ENCODE measurements at regions not wholly inside any gene's neighbourhood (a gene's known extent, or its start where the extent isn't known, plus 50 kb on each side); places are given as distances from the start of the nearest gene placed in this dataset.

- Histone ChIP-seq H3K36me3 (ENCODE audit: control insufficient read depth, insufficient read depth, low read length) (no peaks in the 10 kb centered on the region), H3K27me3 (ENCODE audit: control insufficient read depth, insufficient read depth, low read length) (no peaks in the 10 kb centered on the region), H3K4me3 (ENCODE audit: low read depth, low read length) (no peak overlapping the region), H3K27ac (ENCODE audit: insufficient read depth, low read length, poor library complexity, severe bottlenecking) (no peak overlapping the region), H3K4me1 (ENCODE audit: control insufficient read depth, insufficient read depth, low read length, poor library complexity, severe bottlenecking) (no peaks in the 10 kb centered on the region), H3K9me3 (ENCODE audit: control insufficient read depth in 2 of 2, low read length in 2 of 2) (no peaks in the 10 kb centered on the region)
- Mint-ChIP-seq H3K4me1 (no peaks in the 10 kb centered on the region), H3K27ac (no peak overlapping the region), H3K9me3 (peaks cover 0 to 10% (median 2%) of the 10 kb centered on the region in 7 donors), H3K36me3 (no peaks in the 10 kb centered on the region), H3K4me3 (no peak overlapping the region), H3K27me3 (no peaks in the 10 kb centered on the region)
- no peak for ATAC-seq (ENCODE audit: low read depth in 2 of 2)
- DNase-seq = no peak
Measured at GRCh38 chr5:93165559-93165958, 415.5 kb downstream of the NR2F1-AS1 start.

GRCh38 chr5:93164690-93165089, 416.3 kb downstream of the NR2F1-AS1 start:
- no peaks in the 10 kb centered on the region for H3K4me1 Mint-ChIP-seq
- H3K9me3 Mint-ChIP-seq = peaks cover 0 to 10% (median 2%) of the 10 kb centered on the region in 7 donors
- Histone ChIP-seq H3K27ac (ENCODE audit: insufficient read depth, low read length, poor library complexity, severe bottlenecking) (no peak overlapping the region), H3K9me3 (ENCODE audit: control insufficient read depth in 2 of 2, low read length in 2 of 2) (no peaks in the 10 kb centered on the region), H3K36me3 (ENCODE audit: control insufficient read depth, insufficient read depth, low read length) (no peaks in the 10 kb centered on the region), H3K4me1 (ENCODE audit: control insufficient read depth, insufficient read depth, low read length, poor library complexity, severe bottlenecking) (no peaks in the 10 kb centered on the region), H3K27me3 (ENCODE audit: control insufficient read depth, insufficient read depth, low read length) (no peaks in the 10 kb centered on the region), H3K4me3 (ENCODE audit: low read depth, low read length) (no peak overlapping the region)
- no peaks in the 10 kb centered on the region for H3K36me3 Mint-ChIP-seq
- no peak for ATAC-seq (ENCODE audit: low read depth in 2 of 2)
- no peak overlapping the region for H3K27ac Mint-ChIP-seq
- no peak overlapping the region for H3K4me3 Mint-ChIP-seq
- no peaks in the 10 kb centered on the region for H3K27me3 Mint-ChIP-seq
- no peak for DNase-seq

GRCh38 chr5:93163010-93163663, 417.9 kb downstream of the NR2F1-AS1 start:
- H3K9me3 Mint-ChIP-seq = peaks cover 0 to 4% (median 0%) of the 10 kb centered on the region in 7 donors
- Histone ChIP-seq H3K4me1 (ENCODE audit: control insufficient read depth, insufficient read depth, low read length, poor library complexity, severe bottlenecking) (no peaks in the 10 kb centered on the region), H3K9me3 (ENCODE audit: control insufficient read depth in 2 of 2, low read length in 2 of 2) (no peaks in the 10 kb centered on the region), H3K27ac (ENCODE audit: insufficient read depth, low read length, poor library complexity, severe bottlenecking) (no peak overlapping the region), H3K27me3 (ENCODE audit: control insufficient read depth, insufficient read depth, low read length) (no peaks in the 10 kb centered on the region), H3K36me3 (ENCODE audit: control insufficient read depth, insufficient read depth, low read length) (no peaks in the 10 kb centered on the region), H3K4me3 (ENCODE audit: low read depth, low read length) (no peak overlapping the region)
- DNase-seq = no peak
- H3K4me1 Mint-ChIP-seq = no peaks in the 10 kb centered on the region
- no peaks in the 10 kb centered on the region for H3K27me3 Mint-ChIP-seq
- no peak for ATAC-seq (ENCODE audit: low read depth in 2 of 2)
- H3K27ac Mint-ChIP-seq = no peak overlapping the region
- no peak overlapping the region for H3K4me3 Mint-ChIP-seq
- no peaks in the 10 kb centered on the region for H3K36me3 Mint-ChIP-seq

GRCh38 chr5:93161661-93162654, 419.1 kb downstream of the NR2F1-AS1 start:
- H3K27me3 ChIP-seq (ENCODE audit: control insufficient read depth, insufficient read depth, low read length) = no peaks in the 10 kb centered on the region
- H3K36me3 ChIP-seq (ENCODE audit: control insufficient read depth, insufficient read depth, low read length) = no peaks in the 10 kb centered on the region
- no peaks in the 10 kb centered on the region for H3K4me1 Mint-ChIP-seq
- no peak overlapping the region for H3K27ac ChIP-seq (ENCODE audit: insufficient read depth, low read length, poor library complexity, severe bottlenecking)
- ATAC-seq (ENCODE audit: low read depth in 2 of 2) (no peak), DNase-seq (no peak)
- H3K4me3 Mint-ChIP-seq = no peak overlapping the region
- H3K4me1 ChIP-seq (ENCODE audit: control insufficient read depth, insufficient read depth, low read length, poor library complexity, severe bottlenecking) = no peaks in the 10 kb centered on the region
- no peaks in the 10 kb centered on the region for H3K27me3 Mint-ChIP-seq
- peaks cover 0 to 3% (median 0%) of the 10 kb centered on the region in 7 donors for H3K9me3 Mint-ChIP-seq
- H3K36me3 Mint-ChIP-seq = no peaks in the 10 kb centered on the region
- H3K9me3 ChIP-seq (ENCODE audit: control insufficient read depth in 2 of 2, low read length in 2 of 2) = no peaks in the 10 kb centered on the region
- H3K27ac Mint-ChIP-seq = no peak overlapping the region
- no peak overlapping the region for H3K4me3 ChIP-seq (ENCODE audit: low read depth, low read length)

GRCh38 chr5:93158841-93159240, 422.2 kb downstream of the NR2F1-AS1 start:
- DNase-seq = no peak
- ATAC-seq (ENCODE audit: low read depth in 2 of 2) = no peak
- Histone ChIP-seq H3K4me1 (ENCODE audit: control insufficient read depth, insufficient read depth, low read length, poor library complexity, severe bottlenecking) (no peaks in the 10 kb centered on the region), H3K9me3 (ENCODE audit: control insufficient read depth in 2 of 2, low read length in 2 of 2) (no peaks in the 10 kb centered on the region), H3K36me3 (ENCODE audit: control insufficient read depth, insufficient read depth, low read length) (no peaks in the 10 kb centered on the region), H3K27me3 (ENCODE audit: control insufficient read depth, insufficient read depth, low read length) (no peaks in the 10 kb centered on the region), H3K27ac (ENCODE audit: insufficient read depth, low read length, poor library complexity, severe bottlenecking) (no peak overlapping the region), H3K4me3 (ENCODE audit: low read depth, low read length) (no peak overlapping the region)
- H3K36me3 Mint-ChIP-seq = no peaks in the 10 kb centered on the region
- H3K9me3 Mint-ChIP-seq = peaks cover 0 to 5% (median 0%) of the 10 kb centered on the region in 7 donors
- no peak overlapping the region for H3K27ac Mint-ChIP-seq
- no peaks in the 10 kb centered on the region for H3K27me3 Mint-ChIP-seq
- H3K4me3 Mint-ChIP-seq = no peak overlapping the region
- no peaks in the 10 kb centered on the region for H3K4me1 Mint-ChIP-seq

GRCh38 chr5:93156566-93156965, 424.5 kb downstream of the NR2F1-AS1 start:
- no peak overlapping the region for H3K27ac Mint-ChIP-seq

GRCh38 chr5:93154535-93154934, 426.5 kb downstream of the NR2F1-AS1 start:
- H3K4me3 ChIP-seq (ENCODE audit: low read depth, low read length) = no peak overlapping the region
- no peak for ATAC-seq (ENCODE audit: low read depth in 2 of 2)
- DNase-seq = no peak
- Mint-ChIP-seq H3K4me1 (no peaks in the 10 kb centered on the region), H3K4me3 (no peak overlapping the region), H3K36me3 (no peaks in the 10 kb centered on the region), H3K27me3 (no peaks in the 10 kb centered on the region), H3K27ac (no peak overlapping the region), H3K9me3 (peaks cover 0 to 3% (median 0%) of the 10 kb centered on the region in 7 donors)
- no peaks in the 10 kb centered on the region for H3K36me3 ChIP-seq (ENCODE audit: control insufficient read depth, insufficient read depth, low read length)
- no peaks in the 10 kb centered on the region for H3K9me3 ChIP-seq (ENCODE audit: control insufficient read depth in 2 of 2, low read length in 2 of 2)
- no peaks in the 10 kb centered on the region for H3K27me3 ChIP-seq (ENCODE audit: control insufficient read depth, insufficient read depth, low read length)
- H3K4me1 ChIP-seq (ENCODE audit: control insufficient read depth, insufficient read depth, low read length, poor library complexity, severe bottlenecking) = no peaks in the 10 kb centered on the region
- H3K27ac ChIP-seq (ENCODE audit: insufficient read depth, low read length, poor library complexity, severe bottlenecking) = no peak overlapping the region

More at GRCh38 chr5:93156566-93156965, 424.5 kb downstream of the NR2F1-AS1 start:
- DNase-seq = no peak
- Histone ChIP-seq H3K4me3 (ENCODE audit: low read depth, low read length) (no peak overlapping the region), H3K27me3 (ENCODE audit: control insufficient read depth, insufficient read depth, low read length) (no peaks in the 10 kb centered on the region), H3K36me3 (ENCODE audit: control insufficient read depth, insufficient read depth, low read length) (no peaks in the 10 kb centered on the region), H3K9me3 (ENCODE audit: control insufficient read depth in 2 of 2, low read length in 2 of 2) (no peaks in the 10 kb centered on the region), H3K27ac (ENCODE audit: insufficient read depth, low read length, poor library complexity, severe bottlenecking) (no peak overlapping the region), H3K4me1 (ENCODE audit: control insufficient read depth, insufficient read depth, low read length, poor library complexity, severe bottlenecking) (no peaks in the 10 kb centered on the region)
- H3K4me1 Mint-ChIP-seq = no peaks in the 10 kb centered on the region
- no peaks in the 10 kb centered on the region for H3K27me3 Mint-ChIP-seq
- ATAC-seq (ENCODE audit: low read depth in 2 of 2) = no peak
- H3K36me3 Mint-ChIP-seq = no peaks in the 10 kb centered on the region
- no peak overlapping the region for H3K4me3 Mint-ChIP-seq
- H3K9me3 Mint-ChIP-seq = peaks cover 0 to 5% (median 0%) of the 10 kb centered on the region in 7 donors

All from CD4-positive, CD25-positive, alpha-beta regulatory T cell (primary cell).